Esophagus muscularis mucosa (tissue), 4 donors: ENCODE measurements at regions not wholly inside any gene's neighbourhood (a gene's known extent, or its start where the extent isn't known, plus 50 kb on each side); places are given as distances from the start of the nearest gene placed in this dataset.
"Not testable (repeated sequence)": the region's sequence is repeated elsewhere in the genome, so short reads cannot be mapped to it uniquely, and the experiment has no call there.

ENCODE experiments used
- DNase-seq: peaks from one replicate; pipeline ENCODE4 v3.0.0-alpha.2; 2017; ENCODE audit errors: extremely low spot score
- H3K27ac ChIP-seq, 4 donors: fragments of 200-600 bp; sonication (generic); replicated peaks in 1 of 4; 1 replicate in 3 of 4; 2 replicates in 1 of 4; pipeline ENCODE4 v1.5.1; 2016 to 2019; ENCODE audit warnings: mild to moderate bottlenecking in 1 of 4
- H3K27me3 ChIP-seq, 4 donors: fragments of 200-600 bp; sonication (generic); one replicate each; pipeline versions ENCODE4 v1.5.1 to v1.6.0; 2016 to 2019
- H3K36me3 ChIP-seq, 4 donors: fragments of 200-600 bp; sonication (generic); one replicate each; pipeline ENCODE4 v1.5.1; 2016 to 2019
- H3K4me1 ChIP-seq, 4 donors: fragments of 200-600 bp; sonication (generic); one replicate each; pipeline ENCODE4 v1.5.1; 2016 to 2019
- H3K4me3 ChIP-seq, 4 donors: fragments of 200-600 bp; sonication (generic); 1 replicate in 2 of 4; 2 replicates in 2 of 4; pipeline ENCODE4 v1.5.1; 2016 to 2019; ENCODE audit warnings: mild to moderate bottlenecking in 4 of 4, moderate library complexity in 1 of 4
- H3K9me3 ChIP-seq, 4 donors: fragments of 200-600 bp; sonication (generic); 1 replicate in 3 of 4; 2 replicates in 1 of 4; pipeline ENCODE4 v1.5.1; 2016 to 2019
- CTCF ChIP-seq, 3 experiments: fragments of 200-600 bp in 2 of 3; fragments of 450-650 bp in 1 of 3; sonication (generic) in 2 of 3; IDR thresholded peaks; one replicate each; pipeline ENCODE4 v1.5.1; 2017 to 2019; ENCODE audit warnings: antibody characterized with exemption in 3 of 3, mild to moderate bottlenecking in 2 of 3, moderate library complexity in 1 of 3
- WGBS: methylation state at CpG from one replicate; pipeline ENCODE4 v1.1.5; 2018; 5-methylcytosine and 5-hydroxymethylcytosine counted together
- intact Hi-C: fragments of 100-400 bp; cut with DNase I; formaldehyde crosslinking; loops from one replicate; pipeline ENCODE4 v1.15.1; 2023

GRCh38 chr2:111470924-111471323 lies 350.2 kb downstream of the BCL2L11 start:
- DNase-seq, H3K9me3 ChIP-seq, H3K4me1 ChIP-seq, H3K27me3 ChIP-seq, H3K27ac ChIP-seq, intact Hi-C loops, H3K4me3 ChIP-seq, H3K36me3 ChIP-seq: not testable (repeated sequence)
- 20% methylated on average over 1 of the region's 2 CpGs for WGBS

- H3K36me3 ChIP-seq, DNase-seq, H3K9me3 ChIP-seq, H3K4me3 ChIP-seq, H3K4me1 ChIP-seq, H3K27ac ChIP-seq, intact Hi-C loops, H3K27me3 ChIP-seq: not testable (repeated sequence)
- 71% methylated on average over 5 of the region's 9 CpGs for WGBS
Measured at GRCh38 chr2:111471791-111472530, 351.2 kb downstream of the BCL2L11 start.

GRCh38 chr2:111472844-111473403 lies 352.2 kb downstream of the BCL2L11 start:
- WGBS, result 84% methylated on average over 6 of the region's 7 CpGs
- not testable (repeated sequence) for H3K27ac ChIP-seq, H3K27me3 ChIP-seq

GRCh38 chr2:111473522-111473921 lies 352.8 kb downstream of the BCL2L11 start:
- H3K27ac ChIP-seq, DNase-seq, H3K4me3 ChIP-seq, H3K4me1 ChIP-seq, intact Hi-C loops, H3K9me3 ChIP-seq, H3K36me3 ChIP-seq, H3K27me3 ChIP-seq: not testable (repeated sequence)
- TF ChIP-seq CTCF (IDR thresholded peaks at IDR 0.05), result peak in 1 of 3 experiments; percentile 8
- 33% methylated on average over 1 of the region's 3 CpGs for WGBS

More at GRCh38 chr2:111472844-111473403, 352.2 kb downstream of the BCL2L11 start:
- H3K36me3 ChIP-seq, H3K4me1 ChIP-seq, DNase-seq, intact Hi-C loops, H3K9me3 ChIP-seq, H3K4me3 ChIP-seq: not testable (repeated sequence)

GRCh38 chr2:111474198-111474705 lies 353.5 kb downstream of the BCL2L11 start:
- H3K27me3 ChIP-seq, H3K4me3 ChIP-seq, H3K9me3 ChIP-seq, DNase-seq, H3K4me1 ChIP-seq, H3K36me3 ChIP-seq, intact Hi-C loops, H3K27ac ChIP-seq: not testable (repeated sequence)
- no CpG with 5 or more reads among the region's 8 CpGs for WGBS

GRCh38 chr2:111478335-111478734 lies 357.6 kb downstream of the BCL2L11 start:
- intact Hi-C loops, H3K9me3 ChIP-seq, H3K27ac ChIP-seq, H3K27me3 ChIP-seq, H3K4me1 ChIP-seq, H3K4me3 ChIP-seq, H3K36me3 ChIP-seq, DNase-seq: not testable (repeated sequence)
- WGBS, result 86% methylated on average over 2 of the region's 3 CpGs

GRCh38 chr2:111478871-111479318 lies 358.2 kb downstream of the BCL2L11 start:
- H3K36me3 ChIP-seq, intact Hi-C loops, H3K4me1 ChIP-seq, H3K27me3 ChIP-seq, H3K9me3 ChIP-seq, H3K27ac ChIP-seq, H3K4me3 ChIP-seq, DNase-seq: not testable (repeated sequence)
- 81% methylated on average over 11 of the region's 14 CpGs for WGBS

GRCh38 chr2:111480016-111480625 lies 359.4 kb downstream of the BCL2L11 start:
- DNase-seq, H3K4me1 ChIP-seq, H3K9me3 ChIP-seq, H3K27ac ChIP-seq, intact Hi-C loops, H3K36me3 ChIP-seq, H3K4me3 ChIP-seq, H3K27me3 ChIP-seq: not testable (repeated sequence)
- 65% methylated on average over 9 of the region's 10 CpGs for WGBS

- H3K9me3 ChIP-seq, intact Hi-C loops, H3K27ac ChIP-seq, H3K4me1 ChIP-seq, DNase-seq, H3K36me3 ChIP-seq, H3K27me3 ChIP-seq, H3K4me3 ChIP-seq: not testable (repeated sequence)
- no CpG with 5 or more reads among the region's 8 CpGs for WGBS
Measured at GRCh38 chr2:111480633-111481032, 359.9 kb downstream of the BCL2L11 start.

- H3K9me3 ChIP-seq, H3K27me3 ChIP-seq, DNase-seq, H3K36me3 ChIP-seq, H3K4me3 ChIP-seq, intact Hi-C loops, H3K4me1 ChIP-seq, H3K27ac ChIP-seq: not testable (repeated sequence)
- 81% methylated on average over 3 of the region's 11 CpGs for WGBS
Measured at GRCh38 chr2:111481219-111481618, 360.5 kb downstream of the BCL2L11 start.

GRCh38 chr2:111482987-111483679 lies 362.4 kb downstream of the BCL2L11 start:
- H3K9me3 ChIP-seq, H3K27ac ChIP-seq, H3K4me1 ChIP-seq, DNase-seq, H3K27me3 ChIP-seq, H3K4me3 ChIP-seq, intact Hi-C loops, H3K36me3 ChIP-seq: not testable (repeated sequence)
- 97% methylated on average over 3 of the region's 8 CpGs for WGBS
